Astrocyte (in vitro differentiated cells and primary cell): ENCODE measurements at regions not wholly inside any gene's neighbourhood (a gene's known extent, or its start where the extent isn't known, plus 50 kb on each side); places are given as distances from the start of the nearest gene placed in this dataset.

Source experiments
- DNase-seq: peaks from one replicate; pipeline ENCODE4 v3.0.0-alpha.2; 2010; ENCODE audit warnings: low read depth
- FAIRE-seq: peaks from 2 replicates; lab custom pipeline; 2011; peaks lifted over from hg19 to GRCh38; lab: Jason Lieb, UNC
- H2AFZ ChIP-seq: 2 replicates; pipeline ENCODE4 v1.6.0; 2012; ENCODE audit warnings: low read depth, low read length, inconsistent platforms
- H3K27ac ChIP-seq: 2 replicates; pipeline ENCODE4 v1.5.1; 2011; ENCODE audit warnings: low read depth, low read length, inconsistent platforms
- H3K27me3 ChIP-seq: 2 replicates; pipeline ENCODE4 v1.6.0; 2011; ENCODE audit warnings: low read length, inconsistent platforms; ENCODE audit not compliant: insufficient read depth
- H3K36me3 ChIP-seq: 2 replicates; pipeline ENCODE4 v1.5.1; 2011; ENCODE audit warnings: low read length, inconsistent platforms; ENCODE audit not compliant: insufficient read depth
- H3K4me1 ChIP-seq: 2 replicates; pipeline ENCODE4 v1.5.1; 2011; ENCODE audit warnings: low read length, inconsistent platforms; ENCODE audit not compliant: insufficient read depth
- H3K4me2 ChIP-seq: 2 replicates; pipeline ENCODE4 v1.6.0; 2012; ENCODE audit warnings: low read length, inconsistent platforms
- H3K4me3 ChIP-seq: 2 replicates; pipeline ENCODE4 v1.5.1; 2011; ENCODE audit warnings: low read depth, mild to moderate bottlenecking, low read length, inconsistent platforms; ENCODE audit not compliant: insufficient read depth
- H3K79me2 ChIP-seq: 2 replicates; pipeline ENCODE4 v1.6.0; 2012; ENCODE audit warnings: mild to moderate bottlenecking, low read length, inconsistent platforms; ENCODE audit not compliant: insufficient read depth
- H3K9ac ChIP-seq: 2 replicates; pipeline ENCODE4 v1.6.0; 2012; ENCODE audit warnings: mild to moderate bottlenecking, low read length, inconsistent platforms
- H3K9me3 ChIP-seq: 2 replicates; pipeline ENCODE4 v1.5.1; 2012; ENCODE audit warnings: low read depth, mild to moderate bottlenecking, low read length, inconsistent platforms; ENCODE audit not compliant: insufficient read depth
- H4K20me1 ChIP-seq: 2 replicates; pipeline ENCODE4 v1.6.0; 2012; ENCODE audit warnings: low read length, inconsistent platforms; ENCODE audit not compliant: insufficient read depth
- H3K27ac Mint-ChIP-seq: one replicate; pipeline ENCODE4 v1.8.0; 2021; ENCODE audit warnings: mild to moderate bottlenecking, mixed read lengths; ENCODE audit not compliant: unreplicated experiment
- H3K27me3 Mint-ChIP-seq: one replicate; pipeline ENCODE4 v1.8.0; 2021; ENCODE audit warnings: low read depth, mixed read lengths; ENCODE audit not compliant: unreplicated experiment
- H3K36me3 Mint-ChIP-seq: one replicate; pipeline ENCODE4 v1.8.0; 2021; ENCODE audit warnings: low read depth, mixed read lengths; ENCODE audit not compliant: unreplicated experiment
- H3K4me1 Mint-ChIP-seq: one replicate; pipeline ENCODE4 v1.8.0; 2021; ENCODE audit warnings: low read depth, mixed read lengths; ENCODE audit not compliant: unreplicated experiment
- H3K4me3 Mint-ChIP-seq: one replicate; pipeline ENCODE4 v1.8.0; 2021; ENCODE audit warnings: mild to moderate bottlenecking, moderate library complexity, mixed read lengths; ENCODE audit not compliant: unreplicated experiment
- H3K9me3 Mint-ChIP-seq: one replicate; pipeline ENCODE4 v1.8.0; 2021; ENCODE audit warnings: mild to moderate bottlenecking, mixed read lengths; ENCODE audit not compliant: unreplicated experiment
- CTCF ChIP-seq: IDR thresholded peaks from 2 replicates; pipeline ENCODE4 v1.5.1; 2011; ENCODE audit warnings: low read depth, mild to moderate bottlenecking, inconsistent platforms, low read length, moderate library complexity; ENCODE audit not compliant: insufficient read depth
- EZH2 ChIP-seq: IDR thresholded peaks from 2 replicates; pipeline ENCODE4 v1.6.1; 2012; ENCODE audit warnings: mild to moderate bottlenecking, low read length, inconsistent platforms; ENCODE audit not compliant: insufficient read depth

DNA sequence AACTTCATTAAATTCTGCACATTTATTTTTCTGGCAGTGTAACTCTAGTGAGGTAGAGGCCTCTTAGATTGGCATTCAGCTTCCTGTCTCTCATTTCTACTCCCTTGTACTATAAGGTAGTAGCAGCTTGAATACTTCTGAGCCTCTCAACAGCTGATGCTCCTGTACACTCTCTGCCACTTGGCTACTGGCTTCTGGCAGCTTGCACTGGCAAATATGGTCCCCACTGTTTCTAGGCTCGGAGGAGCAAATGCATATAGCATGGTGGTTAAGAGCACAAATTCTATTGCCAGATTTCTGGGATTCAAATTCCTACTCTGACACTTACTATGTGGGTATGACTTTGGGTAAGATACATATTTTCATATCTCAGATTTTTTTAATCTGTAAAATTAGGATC is 292.8 kb upstream of the ADGRB3 start:
- FAIRE-seq: no peak
- no peaks in the 10 kb centered on the region for H3K36me3 Mint-ChIP-seq
- H3K4me1 Mint-ChIP-seq: no peaks in the 10 kb centered on the region
- Histone ChIP-seq H3K9me3 (no peaks in the 10 kb centered on the region), H3K27ac (no peak overlapping the region), H3K36me3 (no peaks in the 10 kb centered on the region), H3K27me3 (no peaks in the 10 kb centered on the region), H3K4me3 (no peak overlapping the region), H2AFZ (no peak overlapping the region), H3K79me2 (no peaks in the 10 kb centered on the region), H3K4me1 (no peaks in the 10 kb centered on the region), H3K4me2 (no peak overlapping the region), H4K20me1 (no peaks in the 10 kb centered on the region), H3K9ac (no peak overlapping the region)
- no peaks in the 10 kb centered on the region for H3K27me3 Mint-ChIP-seq
- H3K4me3 Mint-ChIP-seq: no peak overlapping the region
- TF ChIP-seq CTCF: no peak
- TF ChIP-seq EZH2: no peak
- no peak overlapping the region for H3K27ac Mint-ChIP-seq
- H3K9me3 Mint-ChIP-seq: no peaks in the 10 kb centered on the region
- DNase-seq: no peak

- Mint-ChIP-seq H3K27me3 (no peaks in the 10 kb centered on the region), H3K27ac (no peak overlapping the region), H3K9me3 (no peaks in the 10 kb centered on the region), H3K4me3 (no peak overlapping the region), H3K4me1 (no peaks in the 10 kb centered on the region), H3K36me3 (no peaks in the 10 kb centered on the region)
- Histone ChIP-seq H3K4me3 (no peak overlapping the region), H3K4me2 (no peak overlapping the region), H3K27ac (no peak overlapping the region), H3K36me3 (no peaks in the 10 kb centered on the region), H3K4me1 (no peaks in the 10 kb centered on the region), H3K9ac (no peak overlapping the region), H3K27me3 (no peaks in the 10 kb centered on the region), H4K20me1 (no peaks in the 10 kb centered on the region), H2AFZ (no peak overlapping the region), H3K9me3 (no peaks in the 10 kb centered on the region), H3K79me2 (no peaks in the 10 kb centered on the region)
- FAIRE-seq (no peak), DNase-seq (no peak)
- TF ChIP-seq CTCF (no peak), EZH2 (no peak)
These were observed 295.5 kb upstream of the ADGRB3 start for GRCh38 chr6:68339488-68340131.

DNA sequence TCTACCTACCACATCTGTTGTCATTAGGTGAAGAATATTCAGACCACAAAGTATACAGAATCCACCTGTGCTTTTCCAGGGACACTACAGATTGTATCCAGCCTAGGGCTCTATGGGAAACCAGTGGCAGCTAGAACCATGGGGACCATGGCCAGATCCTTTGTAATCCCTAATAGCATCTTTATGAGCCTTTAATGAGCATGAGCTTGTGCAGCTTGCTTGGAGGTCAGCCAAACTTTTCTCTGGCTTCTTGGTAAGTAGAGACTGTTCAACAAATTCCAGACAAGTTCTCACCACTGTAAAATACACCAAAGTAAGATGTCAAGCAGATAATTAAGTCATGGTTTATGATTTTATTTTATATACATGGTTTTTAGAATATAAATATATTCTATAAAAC is 301.6 kb upstream of the ADGRB3 start:
- no peaks in the 10 kb centered on the region for H3K4me1 Mint-ChIP-seq
- H3K9me3 Mint-ChIP-seq: no peaks in the 10 kb centered on the region
- H3K27me3 ChIP-seq: no peaks in the 10 kb centered on the region
- no peaks in the 10 kb centered on the region for H3K36me3 ChIP-seq
- no peak overlapping the region for H3K27ac ChIP-seq
- H3K36me3 Mint-ChIP-seq: no peaks in the 10 kb centered on the region
- H3K9ac ChIP-seq: no peak overlapping the region
- H3K27ac Mint-ChIP-seq: no peak overlapping the region
- H3K9me3 ChIP-seq: no peaks in the 10 kb centered on the region
- H4K20me1 ChIP-seq: no peaks in the 10 kb centered on the region
- no peaks in the 10 kb centered on the region for H3K4me1 ChIP-seq
- H3K27me3 Mint-ChIP-seq: no peaks in the 10 kb centered on the region
- no peak overlapping the region for H2AFZ ChIP-seq
- H3K4me3 Mint-ChIP-seq: no peak overlapping the region
- no peak overlapping the region for H3K4me2 ChIP-seq
- FAIRE-seq (no peak), DNase-seq (no peak)
- H3K79me2 ChIP-seq: no peaks in the 10 kb centered on the region
- no peak for TF ChIP-seq CTCF
- no peak overlapping the region for H3K4me3 ChIP-seq
